ENCODE measurements at regions not wholly inside any gene's neighbourhood (a gene's known extent, or its start where the extent isn't known, plus 50 kb on each side); places are given as distances from the start of the nearest gene placed in this dataset.

DNA sequence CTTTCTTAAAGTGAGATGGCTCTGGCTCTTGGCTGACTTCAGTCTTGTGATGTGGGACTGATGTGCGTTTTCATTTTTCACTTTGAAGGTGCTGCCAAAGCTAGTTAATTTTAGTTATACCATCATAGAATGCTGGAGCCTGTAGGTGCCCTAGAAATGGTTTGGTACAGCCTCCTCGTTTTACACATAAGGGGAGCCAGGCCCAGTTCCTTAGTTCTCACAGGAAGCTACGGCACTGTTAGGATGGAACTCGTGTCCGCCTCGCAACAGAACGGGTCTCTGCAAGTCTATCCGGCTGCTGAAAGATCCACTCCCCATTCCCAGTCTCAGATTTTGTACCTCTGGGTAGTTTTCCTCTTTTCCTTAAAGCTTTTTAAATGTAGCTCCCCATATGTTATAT is 173.2 kb upstream of the PRPS1L1 start:
- Histone ChIP-seq H3K4me1 (ENCODE audit: low read depth) (no peaks in the 10 kb centered on the region), H3K4me3 (no peak overlapping the region), H3K36me3 (ENCODE audit: low read depth) (no peaks in the 10 kb centered on the region), H3K9me3 (no peaks in the 10 kb centered on the region)
- intact Hi-C loops (cut with DNase I, micrococcal nuclease) = no loop called here
- TF ChIP-seq, protein P1, sequence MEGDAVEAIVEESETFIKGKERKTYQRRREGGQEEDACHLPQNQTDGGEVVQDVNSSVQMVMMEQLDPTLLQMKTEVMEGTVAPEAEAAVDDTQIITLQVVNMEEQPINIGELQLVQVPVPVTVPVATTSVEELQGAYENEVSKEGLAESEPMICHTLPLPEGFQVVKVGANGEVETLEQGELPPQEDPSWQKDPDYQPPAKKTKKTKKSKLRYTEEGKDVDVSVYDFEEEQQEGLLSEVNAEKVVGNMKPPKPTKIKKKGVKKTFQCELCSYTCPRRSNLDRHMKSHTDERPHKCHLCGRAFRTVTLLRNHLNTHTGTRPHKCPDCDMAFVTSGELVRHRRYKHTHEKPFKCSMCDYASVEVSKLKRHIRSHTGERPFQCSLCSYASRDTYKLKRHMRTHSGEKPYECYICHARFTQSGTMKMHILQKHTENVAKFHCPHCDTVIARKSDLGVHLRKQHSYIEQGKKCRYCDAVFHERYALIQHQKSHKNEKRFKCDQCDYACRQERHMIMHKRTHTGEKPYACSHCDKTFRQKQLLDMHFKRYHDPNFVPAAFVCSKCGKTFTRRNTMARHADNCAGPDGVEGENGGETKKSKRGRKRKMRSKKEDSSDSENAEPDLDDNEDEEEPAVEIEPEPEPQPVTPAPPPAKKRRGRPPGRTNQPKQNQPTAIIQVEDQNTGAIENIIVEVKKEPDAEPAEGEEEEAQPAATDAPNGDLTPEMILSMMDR (IDR thresholded peaks at IDR 0.05) = no peak
- ATAC-seq (no peak), DNase-seq (no peak)

DNA sequence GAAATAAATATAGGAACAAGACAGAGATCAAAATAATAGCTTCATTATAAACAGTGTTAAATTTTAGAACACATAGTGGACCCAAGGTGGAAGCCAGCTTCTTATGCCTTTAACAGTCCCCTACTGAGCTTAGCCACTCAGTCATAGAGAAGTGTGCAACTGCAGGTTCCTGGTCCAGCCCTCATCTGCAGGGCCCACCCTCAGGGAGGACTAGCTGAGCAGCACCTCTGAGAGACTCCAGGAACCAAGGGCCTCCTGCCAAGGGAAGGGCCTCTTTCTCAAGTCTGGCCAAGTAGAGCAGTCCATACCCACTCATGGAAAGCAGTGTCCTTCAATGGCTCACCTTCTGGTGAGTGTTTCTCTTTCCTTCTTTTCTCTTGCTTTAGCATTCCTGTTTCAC is 173.7 kb upstream of the PRPS1L1 start:
- no peaks in the 10 kb centered on the region for H3K36me3 ChIP-seq (ENCODE audit: low read depth)
- TF ChIP-seq, protein P1 (IDR thresholded peaks at IDR 0.05) = no peak

DNA sequence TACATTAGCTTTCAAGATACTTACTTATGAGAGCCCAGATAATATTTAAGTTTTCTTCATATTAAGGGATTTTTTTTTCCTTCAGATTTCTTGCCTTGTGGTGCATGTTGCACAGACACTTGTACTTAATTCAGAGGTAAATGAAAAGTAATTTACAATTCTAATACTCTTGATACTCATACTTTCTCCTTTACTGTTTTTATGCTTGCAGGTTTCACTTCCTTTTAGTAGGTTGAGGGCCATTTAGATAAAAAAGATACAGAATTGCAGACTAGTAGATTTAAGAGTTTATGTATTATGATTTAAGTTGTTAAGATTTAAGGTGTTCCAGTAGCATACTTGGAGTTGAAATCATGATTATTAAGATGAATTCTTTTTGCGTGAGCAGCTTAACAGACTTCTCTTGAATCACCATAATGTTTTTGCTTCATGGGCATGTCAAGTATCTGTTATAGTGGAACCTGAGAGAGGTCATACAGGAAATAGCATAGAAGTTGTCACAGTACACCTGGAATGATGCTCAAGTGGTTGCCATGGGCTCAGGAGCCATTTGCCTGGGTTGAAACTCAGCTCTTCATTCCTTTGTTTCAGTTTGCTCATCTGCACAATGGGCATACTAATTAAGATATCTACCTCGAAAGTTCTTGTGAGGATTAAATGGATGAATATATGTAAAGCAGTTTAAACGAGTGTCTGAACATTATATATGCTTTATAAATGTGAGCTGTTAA is 174.8 kb upstream of the PRPS1L1 start:
- intact Hi-C loops (cut with DNase I, micrococcal nuclease) = no loop called here
- ATAC-seq (no peak), DNase-seq (no peak)
- H3K4me3 ChIP-seq = no peak overlapping the region
- H3K9me3 ChIP-seq = no peaks in the 10 kb centered on the region
- H3K36me3 ChIP-seq (ENCODE audit: low read depth) = no peaks in the 10 kb centered on the region
- TF ChIP-seq, protein P1 (IDR thresholded peaks at IDR 0.05) = no peak
- no peaks in the 10 kb centered on the region for H3K4me1 ChIP-seq (ENCODE audit: low read depth)

More for the DNA sequence above, 173.7 kb upstream of the PRPS1L1 start:
- Histone ChIP-seq H3K4me3 (no peak overlapping the region), H3K9me3 (no peaks in the 10 kb centered on the region), H3K4me1 (ENCODE audit: low read depth) (no peaks in the 10 kb centered on the region)
- intact Hi-C loops (cut with DNase I, micrococcal nuclease) = no loop called here
- no peak for DNase-seq
- ATAC-seq = no peak

DNA sequence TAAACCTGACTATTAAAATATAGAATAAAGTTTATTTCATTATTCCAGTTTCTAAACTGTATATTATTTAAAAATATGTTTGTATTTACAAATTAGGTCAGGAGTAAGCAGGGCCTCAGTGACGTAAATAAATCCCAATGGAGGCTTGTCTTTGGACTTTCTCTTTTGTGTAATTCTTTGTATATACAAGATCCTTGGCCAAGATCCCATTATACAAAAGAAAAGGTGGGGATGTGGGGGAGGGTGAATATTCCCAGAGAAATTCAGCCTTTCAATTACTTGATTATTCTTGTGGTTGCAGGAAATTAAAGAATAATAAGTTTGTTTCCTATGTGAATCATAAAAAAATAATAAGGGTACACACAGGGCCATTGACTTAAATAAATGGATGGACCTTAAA is 178.7 kb upstream of the PRPS1L1 start:
- DNase-seq (no peak), ATAC-seq (no peak)
- H3K4me1 ChIP-seq (ENCODE audit: low read depth) = no peaks in the 10 kb centered on the region
- H3K9me3 ChIP-seq = no peaks in the 10 kb centered on the region
- no peaks in the 10 kb centered on the region for H3K36me3 ChIP-seq (ENCODE audit: low read depth)
- intact Hi-C loops (cut with DNase I, micrococcal nuclease) = no loop called here
- H3K4me3 ChIP-seq = no peak overlapping the region
- TF ChIP-seq, protein P1 (IDR thresholded peaks at IDR 0.05) = no peak

DNA sequence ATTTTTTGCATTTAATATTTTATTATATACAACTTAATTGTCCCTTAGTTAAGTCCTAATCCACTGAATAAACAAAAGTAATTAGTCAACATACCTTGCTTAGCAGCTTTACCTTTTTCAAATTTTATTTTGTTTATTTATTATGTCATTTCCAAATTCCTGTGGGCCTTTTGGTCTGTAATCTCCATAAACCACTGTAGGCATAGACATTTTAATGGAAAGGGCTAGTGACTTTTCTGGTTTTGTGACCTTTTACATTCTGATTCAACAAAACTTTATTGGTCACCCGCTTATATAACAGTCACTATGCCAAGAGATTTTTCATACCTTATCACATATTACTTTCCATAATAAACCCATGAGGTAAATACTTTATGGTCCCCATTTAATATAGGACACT is 181.3 kb upstream of the PRPS1L1 start:
- intact Hi-C loops (cut with DNase I, micrococcal nuclease) = no loop called here
- TF ChIP-seq, protein P1 (IDR thresholded peaks at IDR 0.05) = no peak

DNA sequence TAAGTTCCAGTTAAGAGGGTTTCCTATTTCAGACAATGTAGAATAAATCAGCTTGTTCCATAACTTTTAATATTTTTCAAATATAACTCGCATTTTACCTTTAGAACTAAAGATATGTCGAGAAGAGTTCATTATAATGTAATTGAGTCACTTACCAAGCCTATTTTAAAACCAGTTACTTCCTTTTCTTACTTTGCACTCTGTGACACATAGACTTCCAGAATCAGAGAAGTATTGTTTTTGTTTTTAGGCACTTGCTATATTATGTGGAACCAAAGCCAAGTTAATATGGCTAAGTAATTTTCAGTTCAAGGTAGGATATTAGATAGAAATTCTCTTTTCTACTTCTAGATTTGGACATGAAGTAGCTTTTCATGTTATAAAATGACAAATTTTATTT is 182.7 kb upstream of the PRPS1L1 start:
- no peak for ATAC-seq
- intact Hi-C loops (cut with DNase I, micrococcal nuclease) = no loop called here
- Histone ChIP-seq H3K36me3 (ENCODE audit: low read depth) (no peaks in the 10 kb centered on the region), H3K4me1 (ENCODE audit: low read depth) (no peaks in the 10 kb centered on the region), H3K4me3 (no peak overlapping the region), H3K9me3 (no peaks in the 10 kb centered on the region)
- TF ChIP-seq, protein P1 (IDR thresholded peaks at IDR 0.05) = no peak
- no peak for DNase-seq

More for the DNA sequence above, 181.3 kb upstream of the PRPS1L1 start:
- ATAC-seq (no peak), DNase-seq (no peak)
- no peaks in the 10 kb centered on the region for H3K9me3 ChIP-seq
- H3K4me1 ChIP-seq (ENCODE audit: low read depth) = no peaks in the 10 kb centered on the region
- H3K36me3 ChIP-seq (ENCODE audit: low read depth) = no peaks in the 10 kb centered on the region
- H3K4me3 ChIP-seq = no peak overlapping the region

All from mucosa of descending colon (tissue), 3 donors.